C4-2B (cell line): ENCODE measurements at regions not wholly inside any gene's neighbourhood (a gene's known extent, or its start where the extent isn't known, plus 50 kb on each side); places are given as distances from the start of the nearest gene placed in this dataset.

Experiments used
- H3K27ac ChIP-seq: fragments of 450-650 bp; 2 replicates; pipeline ENCODE4 v1.5.1; 2017
- CTCF ChIP-seq: fragments of 450-650 bp; conservative IDR thresholded peaks from 2 replicates; pipeline ENCODE4 v1.5.1; 2017; ENCODE audit warnings: mild to moderate bottlenecking
- ZFX ChIP-seq: fragments of 450-650 bp; IDR thresholded peaks from 2 replicates; pipeline ENCODE4 v1.6.1; 2017

- TF ChIP-seq ZFX: no peak
- TF ChIP-seq CTCF: peak; percentile 79
Measured at GRCh38 chr2:147045113-147045512, 799.7 kb upstream of the ACVR2A start.

GRCh38 chr2:147041121-147041494 lies 803.7 kb upstream of the ACVR2A start:
- H3K27ac ChIP-seq: no peak overlapping the region
- TF ChIP-seq CTCF (no peak), ZFX (no peak)

More at GRCh38 chr2:147045113-147045512, 799.7 kb upstream of the ACVR2A start:
- H3K27ac ChIP-seq: no peak overlapping the region

- TF ChIP-seq CTCF (no peak), ZFX (no peak)
- H3K27ac ChIP-seq: no peak overlapping the region
Measured at GRCh38 chr2:147040298-147041120, 804.3 kb upstream of the ACVR2A start.

- TF ChIP-seq CTCF (no peak), ZFX (no peak)
- H3K27ac ChIP-seq: no peak overlapping the region
Measured at GRCh38 chr2:147037048-147037447, 807.8 kb upstream of the ACVR2A start.

GRCh38 chr2:147033044-147033443 lies 811.8 kb upstream of the ACVR2A start:
- no peak for TF ChIP-seq CTCF
- TF ChIP-seq ZFX: no peak
- no peak overlapping the region for H3K27ac ChIP-seq

GRCh38 chr2:147031897-147032296 lies 812.9 kb upstream of the ACVR2A start:
- H3K27ac ChIP-seq: no peak overlapping the region
- no peak for TF ChIP-seq CTCF
- no peak for TF ChIP-seq ZFX

GRCh38 chr2:147030966-147031720 lies 813.7 kb upstream of the ACVR2A start:
- no peak for TF ChIP-seq CTCF
- no peak for TF ChIP-seq ZFX
- H3K27ac ChIP-seq: peak overlapping the region; percentile 38; the same call in 1 of the 2 replicates
